Activated CD4-positive, CD25-positive, alpha-beta regulatory T cell treated with anti-CD3 and anti-CD28 coated beads, Interleukin-2, amount 50 U/mL, for 24 hours (primary cell): ENCODE measurements at regions not wholly inside any gene's neighbourhood (a gene's known extent, or its start where the extent isn't known, plus 50 kb on each side); places are given as distances from the start of the nearest gene placed in this dataset.

ENCODE experiments used
- ATAC-seq, 2 donors: fragments of 150-1000 bp; cut with Tn5 transposase; one replicate each; pipeline ENCODE4 v1.10.0; 2021; ENCODE audit warnings: mild to moderate bottlenecking in 1 of 2, moderate library complexity in 1 of 2

- ATAC-seq: no peak
Measured at GRCh38 chr11:110031171-110031570, 62.0 kb upstream of the ZC3H12C start.

- ATAC-seq: no peak
Measured at GRCh38 chr11:110032259-110032658, 60.9 kb upstream of the ZC3H12C start.

- ATAC-seq: no peak
Measured at GRCh38 chr11:110032957-110033570, 60.1 kb upstream of the ZC3H12C start.

GRCh38 chr11:110034806-110035205 is 58.4 kb upstream of the ZC3H12C start:
- no peak for ATAC-seq

GRCh38 chr11:110035357-110035756 is 57.8 kb upstream of the ZC3H12C start:
- no peak for ATAC-seq

GRCh38 chr11:110038201-110038600 is 55.0 kb upstream of the ZC3H12C start:
- ATAC-seq: no peak
